HFFc6 (cell line): ENCODE measurements at regions not wholly inside any gene's neighbourhood (a gene's known extent, or its start where the extent isn't known, plus 50 kb on each side); places are given as distances from the start of the nearest gene placed in this dataset.

Experiments used
- DNase-seq: peaks from one replicate; pipeline ENCODE4 v3.0.0-alpha.2; 2018
- H3K27ac Mint-ChIP-seq: 2 replicates; pipeline ENCODE4 v1.8.0; 2020; ENCODE audit warnings: mild to moderate bottlenecking, mixed read lengths
- H3K27me3 Mint-ChIP-seq: 2 replicates; pipeline ENCODE4 v1.8.0; 2021; ENCODE audit warnings: mild to moderate bottlenecking, moderate library complexity, mixed read lengths; ENCODE audit not compliant: insufficient read depth
- H3K36me3 Mint-ChIP-seq: 2 replicates; pipeline ENCODE4 v1.8.0; 2021; ENCODE audit warnings: low read depth, mixed read lengths
- H3K4me1 Mint-ChIP-seq: 2 replicates; pipeline ENCODE4 v1.8.0; 2020; ENCODE audit warnings: low read depth, mixed read lengths
- H3K4me3 Mint-ChIP-seq: 2 replicates; pipeline ENCODE4 v1.8.0; 2020; ENCODE audit warnings: mild to moderate bottlenecking, moderate library complexity, mixed read lengths
- H3K9me3 Mint-ChIP-seq: 2 replicates; pipeline ENCODE4 v1.8.0; 2020; ENCODE audit warnings: mild to moderate bottlenecking, mixed read lengths
- TF ChIP-seq, protein P1 (sequence below): fragments of 200-600 bp; sonication (generic); IDR thresholded peaks from 2 replicates; pipeline ENCODE4 v1.5.0; 2021; ENCODE audit warnings: antibody characterized with exemption, mild to moderate bottlenecking

DNA sequence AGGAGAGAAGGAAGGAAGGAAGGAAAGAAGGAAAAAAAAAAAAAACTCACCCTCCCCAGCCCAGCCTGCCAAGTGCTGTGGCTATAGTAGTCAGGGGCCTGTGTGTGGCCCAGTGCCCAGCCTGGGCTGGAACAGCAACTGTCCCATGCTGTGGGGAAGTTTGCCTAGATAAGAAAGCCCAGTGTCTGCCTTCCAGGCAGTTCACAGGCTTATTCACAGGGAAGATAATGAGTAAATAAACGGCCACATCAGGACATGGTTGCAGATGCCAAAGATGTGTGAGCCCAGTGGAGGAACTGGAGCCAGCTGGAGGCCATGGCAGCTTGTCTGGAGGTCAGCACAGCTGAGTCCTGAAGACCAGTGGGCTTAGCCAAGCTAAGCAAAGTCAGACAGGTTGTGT, 132.4 kb upstream of the FOXK1 start:
- Mint-ChIP-seq H3K4me1 (no peaks in the 10 kb centered on the region), H3K9me3 (peaks cover 55% of the 10 kb centered on the region), H3K36me3 (no peaks in the 10 kb centered on the region), H3K27me3 (peaks cover 1% of the 10 kb centered on the region), H3K4me3 (no peak overlapping the region), H3K27ac (no peak overlapping the region)
- TF ChIP-seq, protein P1, sequence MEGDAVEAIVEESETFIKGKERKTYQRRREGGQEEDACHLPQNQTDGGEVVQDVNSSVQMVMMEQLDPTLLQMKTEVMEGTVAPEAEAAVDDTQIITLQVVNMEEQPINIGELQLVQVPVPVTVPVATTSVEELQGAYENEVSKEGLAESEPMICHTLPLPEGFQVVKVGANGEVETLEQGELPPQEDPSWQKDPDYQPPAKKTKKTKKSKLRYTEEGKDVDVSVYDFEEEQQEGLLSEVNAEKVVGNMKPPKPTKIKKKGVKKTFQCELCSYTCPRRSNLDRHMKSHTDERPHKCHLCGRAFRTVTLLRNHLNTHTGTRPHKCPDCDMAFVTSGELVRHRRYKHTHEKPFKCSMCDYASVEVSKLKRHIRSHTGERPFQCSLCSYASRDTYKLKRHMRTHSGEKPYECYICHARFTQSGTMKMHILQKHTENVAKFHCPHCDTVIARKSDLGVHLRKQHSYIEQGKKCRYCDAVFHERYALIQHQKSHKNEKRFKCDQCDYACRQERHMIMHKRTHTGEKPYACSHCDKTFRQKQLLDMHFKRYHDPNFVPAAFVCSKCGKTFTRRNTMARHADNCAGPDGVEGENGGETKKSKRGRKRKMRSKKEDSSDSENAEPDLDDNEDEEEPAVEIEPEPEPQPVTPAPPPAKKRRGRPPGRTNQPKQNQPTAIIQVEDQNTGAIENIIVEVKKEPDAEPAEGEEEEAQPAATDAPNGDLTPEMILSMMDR, result no peak
- no peak for DNase-seq

- H3K27ac Mint-ChIP-seq, result no peak overlapping the region
- H3K36me3 Mint-ChIP-seq, result no peaks in the 10 kb centered on the region
- TF ChIP-seq, protein P1, result no peak
- no peaks in the 10 kb centered on the region for H3K4me1 Mint-ChIP-seq
- no peak for DNase-seq
- H3K27me3 Mint-ChIP-seq, result peaks cover 1% of the 10 kb centered on the region
- peaks cover 58% of the 10 kb centered on the region for H3K9me3 Mint-ChIP-seq
- H3K4me3 Mint-ChIP-seq, result no peak overlapping the region
Measured at GRCh38 chr7:4550117-4550516, 132.0 kb upstream of the FOXK1 start.

- Mint-ChIP-seq H3K9me3 (peaks cover 54% of the 10 kb centered on the region), H3K27me3 (peaks cover 1% of the 10 kb centered on the region)
Measured at GRCh38 chr7:4552985-4553384, 129.1 kb upstream of the FOXK1 start.

DNA sequence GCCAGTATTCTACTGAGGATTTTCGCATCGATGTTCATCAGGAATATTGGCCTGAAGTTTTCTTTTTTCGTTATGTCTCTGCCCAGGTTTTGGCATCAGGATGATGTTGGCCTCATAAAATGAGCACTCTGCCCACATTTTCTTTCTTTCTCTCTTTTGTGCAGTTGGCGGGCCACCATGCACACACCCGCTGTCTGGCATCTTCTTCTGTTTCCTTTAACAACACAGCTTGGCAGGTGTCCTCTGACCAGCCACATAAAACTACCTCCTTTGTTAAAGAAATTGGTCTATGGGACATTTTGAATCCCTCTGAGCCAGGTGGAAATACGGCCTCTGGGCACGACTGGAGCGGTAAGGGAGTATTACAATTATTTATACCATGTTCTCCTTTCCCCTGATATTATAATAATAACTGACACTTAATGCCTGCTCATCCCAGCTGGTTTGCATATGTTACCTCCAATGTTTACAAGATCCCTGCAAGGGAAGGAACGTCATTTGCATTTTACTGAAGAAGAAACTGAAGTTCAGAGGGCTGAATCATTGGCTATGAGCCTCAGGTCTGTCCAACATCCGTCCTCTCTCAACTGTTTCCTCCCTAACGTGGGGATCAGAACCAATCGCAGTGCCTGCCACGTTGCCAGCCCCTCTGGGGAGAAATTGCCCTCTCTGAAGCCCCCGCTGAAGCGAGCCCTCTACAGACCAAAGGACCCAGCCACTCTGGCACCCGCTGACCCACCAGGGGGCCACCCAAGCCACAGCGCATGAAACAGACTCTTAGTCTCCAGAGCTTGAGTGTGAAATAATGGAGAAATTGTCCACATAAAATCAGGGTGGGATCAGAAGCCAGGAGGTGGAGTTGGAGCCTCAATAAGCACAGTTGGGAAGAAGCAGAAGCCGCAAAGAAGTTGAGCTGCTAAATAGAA, 125.0 kb upstream of the FOXK1 start:
- peaks cover 36% of the 10 kb centered on the region for H3K9me3 Mint-ChIP-seq
- H3K36me3 Mint-ChIP-seq, result no peaks in the 10 kb centered on the region
- DNase-seq, result no peak
- H3K4me3 Mint-ChIP-seq, result no peak overlapping the region
- no peak overlapping the region for H3K27ac Mint-ChIP-seq
- H3K4me1 Mint-ChIP-seq, result no peaks in the 10 kb centered on the region
- peaks cover 1% of the 10 kb centered on the region; the same call in 1 of the 2 replicates for H3K27me3 Mint-ChIP-seq
- TF ChIP-seq, protein P1, result no peak

More at GRCh38 chr7:4552985-4553384, 129.1 kb upstream of the FOXK1 start:
- DNase-seq, result no peak
- Mint-ChIP-seq H3K36me3 (no peaks in the 10 kb centered on the region), H3K27ac (no peak overlapping the region), H3K4me1 (no peaks in the 10 kb centered on the region), H3K4me3 (no peak overlapping the region)
- TF ChIP-seq, protein P1, result no peak

- Mint-ChIP-seq H3K27ac (no peak overlapping the region), H3K4me3 (no peak overlapping the region), H3K4me1 (no peaks in the 10 kb centered on the region), H3K9me3 (peaks cover 22% of the 10 kb centered on the region), H3K27me3 (peaks cover 2% of the 10 kb centered on the region; the same call in 1 of the 2 replicates), H3K36me3 (no peaks in the 10 kb centered on the region)
- TF ChIP-seq, protein P1, result no peak
- no peak for DNase-seq
Measured at GRCh38 chr7:4561795-4562194, 120.3 kb upstream of the FOXK1 start.
